GM21367 (cell line): ENCODE measurements at regions not wholly inside any gene's neighbourhood (a gene's known extent, or its start where the extent isn't known, plus 50 kb on each side); places are given as distances from the start of the nearest gene placed in this dataset.

Experiments
- ATAC-seq: cut with Tn5 transposase; IDR thresholded peaks from one replicate; pipeline ENCODE4 v1.9.1; 2021; ENCODE audit not compliant: unreplicated experiment

- no peak for ATAC-seq
Observed at GRCh38 chr9:550333-550732, 291.2 kb upstream of the DMRT1 start.

DNA sequence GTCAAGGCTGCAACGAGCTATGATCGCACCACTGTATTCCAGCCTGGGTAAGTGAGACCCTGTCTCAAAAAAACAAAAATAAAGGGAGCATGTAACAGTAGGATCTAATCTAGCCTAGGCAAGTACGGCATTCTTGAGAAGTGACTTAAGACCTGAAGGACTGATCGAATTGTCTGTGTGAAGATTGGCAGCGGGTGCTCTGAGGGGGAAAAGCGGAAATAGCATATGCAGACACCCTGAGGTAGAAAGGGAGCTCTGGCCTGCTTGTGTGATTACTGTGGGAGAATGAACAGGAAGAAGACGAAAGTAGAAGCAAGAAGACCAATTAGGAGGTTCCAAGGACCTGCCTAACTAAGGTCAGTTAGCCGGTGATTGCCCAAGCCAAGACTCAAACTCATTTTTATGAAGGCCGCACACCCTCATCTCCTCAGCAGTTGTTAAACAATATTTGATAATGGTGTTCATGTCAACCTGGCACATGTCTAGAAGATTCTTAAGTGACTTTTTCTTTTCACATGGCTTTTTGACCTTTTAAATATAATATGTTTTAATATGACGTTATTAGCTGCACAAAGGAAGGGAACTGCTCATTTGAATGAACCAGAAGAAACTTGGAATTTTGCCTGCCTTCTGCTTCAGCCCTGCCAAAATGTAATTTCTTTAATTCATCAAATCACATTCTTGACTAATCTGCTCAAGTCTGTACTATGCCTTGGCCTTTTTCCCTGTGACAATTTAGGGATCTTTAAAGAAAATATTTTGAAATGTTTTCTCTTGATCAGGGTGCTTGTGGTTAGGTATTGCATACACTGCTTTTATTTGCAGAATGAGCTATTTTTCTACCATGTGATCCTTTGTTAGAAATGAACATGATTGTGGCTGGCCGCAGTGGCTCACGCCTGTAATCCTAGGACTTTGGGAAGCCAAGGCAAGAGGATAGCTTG lies 289.2 kb upstream of the DMRT1 start:
- no peak for ATAC-seq

DNA sequence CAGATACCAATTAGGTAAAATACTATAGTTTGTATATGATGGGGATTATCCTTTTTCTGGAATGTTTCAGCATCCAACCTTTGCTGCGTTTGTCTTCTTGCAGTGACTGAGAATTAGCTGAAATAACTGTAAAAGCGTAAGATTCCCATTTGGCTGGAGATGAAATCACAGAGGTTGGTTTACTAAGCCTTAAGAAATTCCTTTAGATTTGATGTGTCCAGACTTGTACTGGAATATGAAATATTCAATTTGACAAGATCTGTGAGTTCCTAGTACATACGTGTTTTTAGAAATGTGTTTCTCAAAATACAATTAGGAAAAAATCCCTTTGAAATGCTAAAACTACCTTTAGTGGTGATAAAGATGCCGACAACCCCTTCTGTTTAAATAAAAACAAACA lies 286.0 kb upstream of the DMRT1 start:
- no peak for ATAC-seq

GRCh38 chr9:556199-556598 lies 285.3 kb upstream of the DMRT1 start:
- no peak for ATAC-seq

DNA sequence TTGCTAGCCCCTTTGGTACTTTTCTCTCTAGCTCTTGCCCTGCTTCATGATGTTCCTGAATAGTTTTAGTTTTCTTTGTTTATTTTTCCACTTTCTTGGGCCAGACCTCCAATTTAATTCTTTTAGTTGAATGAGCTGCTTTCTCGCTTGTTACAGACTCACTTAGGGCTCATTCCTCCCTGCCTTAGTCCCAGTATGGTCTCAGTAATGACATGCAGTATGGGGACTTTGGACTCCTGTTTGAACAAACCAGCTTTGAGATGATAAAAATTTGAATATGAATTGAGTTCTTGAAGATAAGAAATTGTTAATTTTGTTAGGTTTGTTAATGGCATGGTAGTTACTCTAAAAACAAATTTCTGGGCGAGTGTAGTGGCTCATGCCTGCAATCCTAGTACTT lies 284.8 kb upstream of the DMRT1 start:
- no peak for ATAC-seq

- no peak for ATAC-seq
Observed at GRCh38 chr9:557601-558201, 283.8 kb upstream of the DMRT1 start.

- no peak for ATAC-seq
Observed at GRCh38 chr9:561427-561826, 280.1 kb upstream of the DMRT1 start.

GRCh38 chr9:563200-563599 lies 278.3 kb upstream of the DMRT1 start:
- ATAC-seq, result no peak

GRCh38 chr9:565528-565927 lies 276.0 kb upstream of the DMRT1 start:
- no peak for ATAC-seq

GRCh38 chr9:567128-567746 lies 274.3 kb upstream of the DMRT1 start:
- ATAC-seq, result peak; percentile 84

- ATAC-seq, result no peak
Observed at GRCh38 chr9:567747-568305, 273.7 kb upstream of the DMRT1 start.

DNA sequence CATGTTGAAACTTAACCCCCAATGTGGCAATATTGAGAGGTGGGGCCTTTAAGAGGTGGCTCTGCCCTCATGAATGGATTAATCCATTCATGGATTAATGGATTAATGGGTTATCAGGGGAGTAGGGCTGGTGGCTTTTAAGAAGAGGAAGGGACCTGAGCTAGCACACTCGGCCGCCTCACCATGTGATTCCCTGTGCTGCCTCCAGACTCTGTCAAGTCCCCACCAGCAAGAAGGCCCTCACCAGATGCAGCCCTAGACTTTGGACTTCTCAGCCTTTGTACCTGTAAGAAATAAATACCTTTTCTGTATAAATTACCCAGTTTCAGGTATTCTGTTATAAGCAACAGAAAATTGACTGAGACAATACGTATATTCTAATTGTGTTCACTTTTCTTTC lies 272.2 kb upstream of the DMRT1 start:
- no peak for ATAC-seq

DNA sequence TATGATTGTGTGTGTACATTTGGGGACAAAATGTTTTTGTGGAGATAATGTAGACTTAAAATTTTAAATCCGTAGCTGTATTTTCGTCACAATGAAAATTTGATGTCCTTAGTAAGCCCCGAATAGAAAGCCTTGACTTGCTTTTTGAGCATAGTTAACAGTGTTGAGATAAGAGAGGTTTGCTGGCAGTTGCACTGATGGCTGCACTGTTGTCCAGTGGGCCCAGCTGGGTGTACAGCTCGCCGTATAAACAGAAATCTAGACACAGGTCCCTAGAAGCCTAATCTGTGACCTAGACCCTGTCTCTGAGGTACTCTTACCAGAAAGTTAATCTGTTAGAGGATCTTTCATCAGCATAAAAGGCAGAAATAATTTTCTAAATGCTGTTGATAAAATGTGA lies 271.3 kb upstream of the DMRT1 start:
- ATAC-seq, result no peak

GRCh38 chr9:571066-571465 lies 270.4 kb upstream of the DMRT1 start:
- ATAC-seq, result no peak

- ATAC-seq, result no peak
Observed at GRCh38 chr9:571741-572140, 269.8 kb upstream of the DMRT1 start.

DNA sequence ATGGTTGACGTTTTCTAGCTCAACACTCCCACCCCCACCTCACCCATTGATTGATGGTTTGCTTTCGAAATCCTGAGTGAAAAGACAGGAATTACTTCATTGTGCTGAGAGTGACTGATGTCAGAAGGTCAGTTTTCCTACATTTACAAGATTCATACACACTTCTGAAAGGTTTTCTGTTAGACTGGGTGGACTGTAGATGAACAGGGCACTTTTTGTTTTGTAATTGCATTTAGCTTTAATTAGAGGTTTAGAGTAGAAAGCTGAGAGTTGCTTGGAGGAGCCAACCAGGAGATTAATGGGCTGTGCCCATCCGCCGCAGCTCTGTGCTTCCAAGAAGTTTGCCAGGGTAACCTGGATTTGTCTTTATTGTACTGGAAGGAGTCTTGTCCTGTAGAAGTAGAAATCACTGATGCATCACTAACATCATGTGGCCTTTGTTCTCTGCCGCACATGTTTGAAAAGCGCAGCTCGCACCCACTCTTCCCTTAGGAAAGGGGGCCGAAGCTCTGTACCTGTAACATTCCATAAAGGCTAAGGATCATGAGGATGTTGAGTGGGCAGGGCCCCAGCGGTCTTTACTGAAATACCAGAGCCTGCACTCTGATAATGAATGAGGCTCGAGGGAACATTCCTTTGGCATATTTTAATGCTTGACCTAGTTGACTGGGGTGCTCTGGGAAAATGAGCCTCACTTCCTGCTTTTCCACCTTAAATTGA lies 267.6 kb upstream of the DMRT1 start:
- no peak for ATAC-seq

DNA sequence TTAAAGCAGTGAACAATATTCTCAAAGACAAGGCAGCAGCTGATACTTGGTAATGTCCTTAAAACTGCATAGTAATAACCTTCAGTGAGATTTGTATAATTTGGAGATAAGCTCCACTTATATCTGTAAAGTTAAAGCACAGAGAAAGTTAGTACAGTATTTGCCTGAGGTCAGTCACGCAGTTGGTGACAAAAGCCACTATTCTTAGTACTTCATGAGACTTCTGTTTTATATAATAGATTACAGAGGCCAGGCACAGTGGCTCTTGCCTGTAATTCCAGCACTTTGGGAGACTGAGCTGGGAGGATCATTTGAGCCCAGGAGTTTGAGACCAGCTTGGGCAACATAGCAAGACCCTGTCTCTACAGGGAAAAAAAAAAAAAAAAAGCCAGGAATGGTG lies 266.4 kb upstream of the DMRT1 start:
- no peak for ATAC-seq

- ATAC-seq, result no peak
Observed at GRCh38 chr9:580652-581342, 260.7 kb upstream of the DMRT1 start.

DNA sequence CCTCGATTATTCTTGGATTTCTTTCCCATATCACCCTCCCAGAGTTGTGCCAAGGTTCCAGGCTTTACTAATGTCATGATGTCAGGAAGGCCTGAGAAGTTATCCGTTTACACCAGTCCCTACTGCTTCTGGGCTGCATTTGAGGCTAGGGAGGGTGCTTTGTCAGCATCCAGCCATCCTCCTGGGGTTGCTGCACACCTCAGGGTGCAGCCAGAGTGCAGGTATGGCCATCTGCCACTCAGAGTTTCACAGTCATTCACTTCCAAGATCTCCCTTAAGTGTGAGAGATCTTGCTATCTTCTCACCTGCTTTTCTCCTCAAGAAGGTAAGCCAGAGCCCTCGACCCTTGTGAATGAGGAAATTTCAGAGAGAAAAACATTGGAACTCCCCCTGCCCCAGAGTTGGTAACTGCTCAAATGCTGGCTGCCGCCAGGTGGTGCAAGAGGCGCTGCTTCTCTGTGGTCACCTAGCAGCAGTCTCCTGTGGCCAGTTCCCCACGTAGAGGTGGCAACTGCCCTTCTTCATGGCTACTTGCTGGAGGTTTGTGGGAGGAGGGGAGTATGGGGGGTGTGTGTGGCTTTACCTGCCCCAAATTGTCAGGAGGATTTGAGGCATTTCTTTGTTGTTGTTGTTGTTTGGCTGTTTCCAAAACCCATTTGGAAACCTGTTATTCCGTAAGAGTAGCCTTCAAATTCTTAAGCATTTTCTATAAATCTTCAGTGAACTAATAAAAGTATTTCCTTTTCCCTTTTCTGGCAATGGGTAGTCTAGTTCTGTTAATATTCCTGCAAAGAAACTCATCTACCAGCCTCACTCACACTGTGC lies 259.6 kb upstream of the DMRT1 start:
- no peak for ATAC-seq

DNA sequence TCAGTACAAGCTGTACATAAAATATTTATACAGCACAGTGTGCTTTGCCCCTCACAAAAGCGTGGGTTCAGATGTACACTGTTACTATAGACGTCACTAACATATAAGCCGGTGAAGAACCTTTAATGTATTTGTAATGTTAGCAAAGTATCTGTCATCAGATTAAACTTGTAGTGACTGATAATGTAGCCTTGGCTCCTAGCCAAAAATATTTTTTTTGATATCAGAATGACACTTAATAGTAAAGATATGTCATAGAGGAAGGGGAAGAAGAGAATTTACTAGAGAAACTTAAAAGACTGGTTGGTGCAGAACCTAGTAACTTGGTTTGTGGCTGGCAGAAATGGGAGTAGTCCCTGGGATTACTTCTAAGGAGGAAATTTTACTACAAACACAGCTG lies 258.7 kb upstream of the DMRT1 start:
- no peak for ATAC-seq
